ENCODE measurements at regions not wholly inside any gene's neighbourhood (a gene's known extent, or its start where the extent isn't known, plus 50 kb on each side); places are given as distances from the start of the nearest gene placed in this dataset.

GRCh38 chr2:38165698-38166097 lies 89.7 kb upstream of the CYP1B1 start:
- H4K20me1 ChIP-seq (ENCODE audit: control insufficient read depth, extremely low read depth, insufficient read depth, low read length) = no peaks in the 10 kb centered on the region
- H3K9ac ChIP-seq (ENCODE audit: insufficient read depth, low read length) = no peak overlapping the region
- no peaks in the 10 kb centered on the region for H3K9me3 ChIP-seq (ENCODE audit: control insufficient read depth, insufficient read depth, low read depth, low read length)
- DNase-seq (ENCODE audit: low read depth in 2 of 2) = no peak
- H3K4me3 ChIP-seq (replicated peaks in 1 of 4; ENCODE audit: control extremely low read depth in 1 of 4, insufficient read depth in 1 of 4, low read depth in 3 of 4, low read length in 4 of 4) = no peak overlapping the region
- H3K27me3 ChIP-seq (ENCODE audit: control insufficient read depth, insufficient read depth, low read length) = no peaks in the 10 kb centered on the region
- TF ChIP-seq, protein P1, sequence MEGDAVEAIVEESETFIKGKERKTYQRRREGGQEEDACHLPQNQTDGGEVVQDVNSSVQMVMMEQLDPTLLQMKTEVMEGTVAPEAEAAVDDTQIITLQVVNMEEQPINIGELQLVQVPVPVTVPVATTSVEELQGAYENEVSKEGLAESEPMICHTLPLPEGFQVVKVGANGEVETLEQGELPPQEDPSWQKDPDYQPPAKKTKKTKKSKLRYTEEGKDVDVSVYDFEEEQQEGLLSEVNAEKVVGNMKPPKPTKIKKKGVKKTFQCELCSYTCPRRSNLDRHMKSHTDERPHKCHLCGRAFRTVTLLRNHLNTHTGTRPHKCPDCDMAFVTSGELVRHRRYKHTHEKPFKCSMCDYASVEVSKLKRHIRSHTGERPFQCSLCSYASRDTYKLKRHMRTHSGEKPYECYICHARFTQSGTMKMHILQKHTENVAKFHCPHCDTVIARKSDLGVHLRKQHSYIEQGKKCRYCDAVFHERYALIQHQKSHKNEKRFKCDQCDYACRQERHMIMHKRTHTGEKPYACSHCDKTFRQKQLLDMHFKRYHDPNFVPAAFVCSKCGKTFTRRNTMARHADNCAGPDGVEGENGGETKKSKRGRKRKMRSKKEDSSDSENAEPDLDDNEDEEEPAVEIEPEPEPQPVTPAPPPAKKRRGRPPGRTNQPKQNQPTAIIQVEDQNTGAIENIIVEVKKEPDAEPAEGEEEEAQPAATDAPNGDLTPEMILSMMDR (conservative IDR thresholded peaks at IDR 0.05 in 1 of 2, IDR thresholded peaks at IDR 0.05 in 1 of 2; ENCODE audit: low read depth in 1 of 2, low read length in 2 of 2) = no peak
- TF ChIP-seq EZH2 (IDR thresholded peaks at IDR 0.05; ENCODE audit: low read length, missing control alignments) = no peak
- no peak overlapping the region for H3K4me2 ChIP-seq (ENCODE audit: extremely low read depth, insufficient read depth, low read length)
- H3K27ac ChIP-seq (ENCODE audit: insufficient read depth, low read length) = no peak overlapping the region
- no peak overlapping the region for H2AFZ ChIP-seq (ENCODE audit: low read length)
- peaks cover 5% of the 10 kb centered on the region for H3K4me1 ChIP-seq (ENCODE audit: control insufficient read depth, extremely low read depth, insufficient read depth, low read length)
- H3K79me2 ChIP-seq (ENCODE audit: control insufficient read depth, insufficient read depth, low read length) = no peaks in the 10 kb centered on the region
- no peaks in the 10 kb centered on the region for H3K36me3 ChIP-seq (ENCODE audit: control insufficient read depth, insufficient read depth, low read length)

GRCh38 chr2:38164881-38165280 lies 88.9 kb upstream of the CYP1B1 start:
- no peak for TF ChIP-seq EZH2 (IDR thresholded peaks at IDR 0.05; ENCODE audit: low read length, missing control alignments)
- TF ChIP-seq, protein P1 (conservative IDR thresholded peaks at IDR 0.05 in 1 of 2, IDR thresholded peaks at IDR 0.05 in 1 of 2; ENCODE audit: low read depth in 1 of 2, low read length in 2 of 2) = no peak
- Histone ChIP-seq H2AFZ (ENCODE audit: low read length) (no peak overlapping the region), H4K20me1 (ENCODE audit: control insufficient read depth, extremely low read depth, insufficient read depth, low read length) (no peaks in the 10 kb centered on the region)

GRCh38 chr2:38163579-38163978 lies 87.6 kb upstream of the CYP1B1 start:
- Histone ChIP-seq H3K36me3 (ENCODE audit: control insufficient read depth, insufficient read depth, low read length) (no peaks in the 10 kb centered on the region), H3K27ac (ENCODE audit: insufficient read depth, low read length) (no peak overlapping the region), H2AFZ (ENCODE audit: low read length) (no peak overlapping the region), H3K4me3 (replicated peaks in 1 of 4; ENCODE audit: control extremely low read depth in 1 of 4, insufficient read depth in 1 of 4, low read depth in 3 of 4, low read length in 4 of 4) (no peak overlapping the region), H3K9ac (ENCODE audit: insufficient read depth, low read length) (no peak overlapping the region), H3K4me2 (ENCODE audit: extremely low read depth, insufficient read depth, low read length) (no peak overlapping the region), H3K27me3 (ENCODE audit: control insufficient read depth, insufficient read depth, low read length) (no peaks in the 10 kb centered on the region), H3K79me2 (ENCODE audit: control insufficient read depth, insufficient read depth, low read length) (no peaks in the 10 kb centered on the region), H3K9me3 (ENCODE audit: control insufficient read depth, insufficient read depth, low read depth, low read length) (no peaks in the 10 kb centered on the region), H3K4me1 (ENCODE audit: control insufficient read depth, extremely low read depth, insufficient read depth, low read length) (peaks cover 3% of the 10 kb centered on the region), H4K20me1 (ENCODE audit: control insufficient read depth, extremely low read depth, insufficient read depth, low read length) (no peaks in the 10 kb centered on the region)
- DNase-seq (ENCODE audit: low read depth in 2 of 2) = no peak
- TF ChIP-seq EZH2 (IDR thresholded peaks at IDR 0.05; ENCODE audit: low read length, missing control alignments) = no peak
- TF ChIP-seq, protein P1 (conservative IDR thresholded peaks at IDR 0.05 in 1 of 2, IDR thresholded peaks at IDR 0.05 in 1 of 2; ENCODE audit: low read depth in 1 of 2, low read length in 2 of 2) = no peak

More at GRCh38 chr2:38164881-38165280, 88.9 kb upstream of the CYP1B1 start:
- no peaks in the 10 kb centered on the region for H3K79me2 ChIP-seq (ENCODE audit: control insufficient read depth, insufficient read depth, low read length)
- H3K4me3 ChIP-seq (replicated peaks in 1 of 4; ENCODE audit: control extremely low read depth in 1 of 4, insufficient read depth in 1 of 4, low read depth in 3 of 4, low read length in 4 of 4) = no peak overlapping the region
- no peak overlapping the region for H3K4me2 ChIP-seq (ENCODE audit: extremely low read depth, insufficient read depth, low read length)
- H3K36me3 ChIP-seq (ENCODE audit: control insufficient read depth, insufficient read depth, low read length) = no peaks in the 10 kb centered on the region
- H3K9me3 ChIP-seq (ENCODE audit: control insufficient read depth, insufficient read depth, low read depth, low read length) = no peaks in the 10 kb centered on the region
- no peak overlapping the region for H3K27ac ChIP-seq (ENCODE audit: insufficient read depth, low read length)
- H3K4me1 ChIP-seq (ENCODE audit: control insufficient read depth, extremely low read depth, insufficient read depth, low read length) = peaks cover 5% of the 10 kb centered on the region
- H3K27me3 ChIP-seq (ENCODE audit: control insufficient read depth, insufficient read depth, low read length) = no peaks in the 10 kb centered on the region
- no peak overlapping the region for H3K9ac ChIP-seq (ENCODE audit: insufficient read depth, low read length)
- DNase-seq (ENCODE audit: low read depth in 2 of 2) = peak; percentile 28 to 58
